GM12892 (cell line): ENCODE measurements at regions not wholly inside any gene's neighbourhood (a gene's known extent, or its start where the extent isn't known, plus 50 kb on each side); places are given as distances from the start of the nearest gene placed in this dataset.

Experiments
- POLR2A ChIP-seq: IDR thresholded peaks from 2 replicates; pipeline ENCODE4 v1.6.1; 2011; ENCODE audit warnings: low read depth, low read length, control low read depth
- POLR2AphosphoS5 ChIP-seq: IDR thresholded peaks from 2 replicates; pipeline ENCODE4 v1.6.1; 2011; ENCODE audit warnings: low read depth, low read length, control low read depth
- TAF1 ChIP-seq: IDR thresholded peaks from 2 replicates; pipeline ENCODE4 v1.6.1; 2011; ENCODE audit warnings: low read depth, mild to moderate bottlenecking, control low read depth, low read length, borderline replicate concordance

GRCh38 chrX:25202827-25203226 lies 187.1 kb upstream of the ARX start:
- TF ChIP-seq POLR2AphosphoS5 (no peak), POLR2A (no peak), TAF1 (no peak)
